Breast epithelium (tissue), 4 donors: ENCODE measurements at regions not wholly inside any gene's neighbourhood (a gene's known extent, or its start where the extent isn't known, plus 50 kb on each side); places are given as distances from the start of the nearest gene placed in this dataset.

ENCODE experiments used
- DNase-seq, 2 donors: peaks; one replicate each; pipeline ENCODE4 v3.0.0-alpha.2; 2019; ENCODE audit warnings: low spot score in 2 of 2
- H3K27ac ChIP-seq, 2 donors: fragments of 200-600 bp; sonication (generic) in 1 of 2; one replicate each; pipeline ENCODE4 v1.5.1; 2016 to 2019; ENCODE audit warnings: mild to moderate bottlenecking in 1 of 2
- H3K27me3 ChIP-seq, 2 donors: fragments of 200-600 bp; sonication (generic) in 1 of 2; one replicate each; pipeline versions ENCODE4 v1.5.1 to v1.6.0; 2017 to 2019; ENCODE audit warnings: control low read depth in 1 of 2, mild to moderate bottlenecking in 1 of 2
- H3K36me3 ChIP-seq: fragments of 200-600 bp; one replicate; pipeline ENCODE4 v1.5.1; 2019
- H3K4me1 ChIP-seq, 2 donors: fragments of 200-600 bp; sonication (generic); one replicate each; pipeline ENCODE4 v1.5.1; 2016 to 2019; ENCODE audit warnings: control low read depth in 1 of 2
- H3K4me3 ChIP-seq, 3 donors: fragments of 200-600 bp; sonication (generic); 1 replicate in 2 of 3; 2 replicates in 1 of 3; pipeline ENCODE4 v1.5.1; 2016 to 2019; ENCODE audit warnings: mild to moderate bottlenecking in 3 of 3, moderate library complexity in 2 of 3
- H3K9me3 ChIP-seq, 2 donors: fragments of 200-600 bp; sonication (generic) in 1 of 2; one replicate each; pipeline ENCODE4 v1.5.1; 2016 to 2019; ENCODE audit warnings: control low read depth in 1 of 2
- POLR2A ChIP-seq: fragments of 450-650 bp; IDR thresholded peaks from one replicate; pipeline ENCODE4 v1.6.1; 2016; ENCODE audit warnings: antibody characterized with exemption, mild to moderate bottlenecking, moderate library complexity
- POLR2AphosphoS5 ChIP-seq, 3 donors: sonication (generic); formaldehyde crosslinking; IDR thresholded peaks; one replicate each; pipeline ENCODE4 v1.6.1; 2017; ENCODE audit warnings: antibody characterized with exemption in 3 of 3
- intact Hi-C: fragments of 100-400 bp; cut with DNase I; formaldehyde crosslinking; loops from one replicate; pipeline ENCODE4 v1.15.1; 2023; ENCODE audit warnings: low total_unique reads
- TF ChIP-seq, protein P1 (sequence below), 3 donors: fragments of 450-650 bp; IDR thresholded peaks; one replicate each; pipeline ENCODE4 v1.5.1; 2016 to 2017; ENCODE audit warnings: antibody characterized with exemption in 3 of 3, mild to moderate bottlenecking in 3 of 3, moderate library complexity in 3 of 3

DNA sequence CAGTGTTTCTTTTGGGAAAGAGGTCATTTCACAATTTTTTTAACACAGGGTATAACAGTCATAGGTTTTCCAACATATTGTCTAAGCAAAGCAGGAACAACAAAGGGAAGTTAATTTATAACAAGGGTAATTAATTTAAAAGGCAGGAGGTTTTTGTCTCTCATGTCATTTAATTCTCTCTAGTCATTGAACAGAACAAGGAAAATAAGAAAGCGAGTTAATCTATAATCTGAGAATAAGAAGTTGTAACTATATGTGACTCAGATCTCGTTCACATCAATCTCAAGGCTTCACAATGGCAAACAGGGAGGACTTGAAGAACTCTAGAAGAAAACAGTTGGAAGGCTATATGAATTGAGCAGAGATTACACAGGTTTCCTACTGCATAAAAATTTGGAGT, 579.8 kb upstream of the CCDC54 start:
- TF ChIP-seq POLR2AphosphoS5 (IDR thresholded peaks at IDR 0.05) (no peak), POLR2A (no peak)
- TF ChIP-seq, protein P1, sequence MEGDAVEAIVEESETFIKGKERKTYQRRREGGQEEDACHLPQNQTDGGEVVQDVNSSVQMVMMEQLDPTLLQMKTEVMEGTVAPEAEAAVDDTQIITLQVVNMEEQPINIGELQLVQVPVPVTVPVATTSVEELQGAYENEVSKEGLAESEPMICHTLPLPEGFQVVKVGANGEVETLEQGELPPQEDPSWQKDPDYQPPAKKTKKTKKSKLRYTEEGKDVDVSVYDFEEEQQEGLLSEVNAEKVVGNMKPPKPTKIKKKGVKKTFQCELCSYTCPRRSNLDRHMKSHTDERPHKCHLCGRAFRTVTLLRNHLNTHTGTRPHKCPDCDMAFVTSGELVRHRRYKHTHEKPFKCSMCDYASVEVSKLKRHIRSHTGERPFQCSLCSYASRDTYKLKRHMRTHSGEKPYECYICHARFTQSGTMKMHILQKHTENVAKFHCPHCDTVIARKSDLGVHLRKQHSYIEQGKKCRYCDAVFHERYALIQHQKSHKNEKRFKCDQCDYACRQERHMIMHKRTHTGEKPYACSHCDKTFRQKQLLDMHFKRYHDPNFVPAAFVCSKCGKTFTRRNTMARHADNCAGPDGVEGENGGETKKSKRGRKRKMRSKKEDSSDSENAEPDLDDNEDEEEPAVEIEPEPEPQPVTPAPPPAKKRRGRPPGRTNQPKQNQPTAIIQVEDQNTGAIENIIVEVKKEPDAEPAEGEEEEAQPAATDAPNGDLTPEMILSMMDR (IDR thresholded peaks at IDR 0.05) = no peak
- H3K27me3 ChIP-seq = no peaks in the 10 kb centered on the region
- intact Hi-C loops = no loop called here

DNA sequence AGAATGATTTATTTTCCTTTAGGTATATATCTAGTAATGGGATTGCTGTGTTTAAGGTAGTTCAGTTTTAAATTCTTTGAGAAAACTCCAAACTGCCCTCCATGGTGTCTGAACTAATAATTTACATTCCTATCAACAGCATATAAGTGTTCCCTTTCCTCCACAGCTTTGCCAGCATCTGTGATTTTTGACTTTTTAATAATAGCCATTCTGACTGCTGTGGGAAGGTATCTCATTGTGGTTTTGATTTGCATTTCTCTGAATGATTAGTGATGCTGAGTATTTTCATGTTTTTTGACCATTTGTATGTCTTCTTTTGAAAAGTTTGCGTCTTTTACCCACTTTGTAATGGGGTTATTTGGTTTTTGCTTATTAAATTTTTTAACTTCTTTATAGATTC, 571.6 kb upstream of the CCDC54 start:
- no peaks in the 10 kb centered on the region for H3K9me3 ChIP-seq
- DNase-seq = no peak
- H3K4me3 ChIP-seq = no peak overlapping the region
- TF ChIP-seq, protein P1 (IDR thresholded peaks at IDR 0.05) = no peak
- TF ChIP-seq POLR2AphosphoS5 (IDR thresholded peaks at IDR 0.05) (no peak), POLR2A (no peak)
- no peaks in the 10 kb centered on the region for H3K4me1 ChIP-seq
- intact Hi-C loops = no loop called here
- H3K27me3 ChIP-seq = no peaks in the 10 kb centered on the region
- H3K36me3 ChIP-seq = no peaks in the 10 kb centered on the region
- H3K27ac ChIP-seq = no peak overlapping the region

More for the DNA sequence above, 579.8 kb upstream of the CCDC54 start:
- H3K27ac ChIP-seq = no peak overlapping the region
- no peaks in the 10 kb centered on the region for H3K4me1 ChIP-seq
- no peaks in the 10 kb centered on the region for H3K36me3 ChIP-seq
- no peaks in the 10 kb centered on the region for H3K9me3 ChIP-seq
- no peak overlapping the region for H3K4me3 ChIP-seq
- no peak for DNase-seq

DNA sequence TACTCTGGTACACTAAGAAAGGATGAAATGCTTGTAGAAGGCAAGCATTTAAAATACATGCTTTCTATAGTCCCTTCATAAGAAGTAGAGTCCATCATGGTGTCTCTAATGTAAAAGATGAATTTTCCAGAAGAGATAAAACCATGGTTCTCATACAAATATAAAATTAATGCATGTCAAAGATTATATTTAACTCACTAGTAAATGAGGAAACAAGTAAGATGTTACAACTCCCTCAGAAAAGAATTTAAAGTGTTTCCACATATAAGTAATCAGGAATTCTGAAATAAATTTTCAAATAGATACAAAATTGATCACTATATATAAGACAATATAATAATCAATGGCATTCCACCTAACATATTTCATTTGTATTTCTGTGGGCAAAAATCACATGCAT, 570.3 kb upstream of the CCDC54 start:
- TF ChIP-seq POLR2A (no peak), POLR2AphosphoS5 (IDR thresholded peaks at IDR 0.05) (no peak)
- TF ChIP-seq, protein P1 (IDR thresholded peaks at IDR 0.05) = no peak
- Histone ChIP-seq H3K36me3 (no peaks in the 10 kb centered on the region), H3K4me3 (no peak overlapping the region), H3K9me3 (no peaks in the 10 kb centered on the region), H3K4me1 (no peaks in the 10 kb centered on the region), H3K27ac (no peak overlapping the region), H3K27me3 (no peaks in the 10 kb centered on the region)
- intact Hi-C loops = no loop called here
- DNase-seq = no peak

DNA sequence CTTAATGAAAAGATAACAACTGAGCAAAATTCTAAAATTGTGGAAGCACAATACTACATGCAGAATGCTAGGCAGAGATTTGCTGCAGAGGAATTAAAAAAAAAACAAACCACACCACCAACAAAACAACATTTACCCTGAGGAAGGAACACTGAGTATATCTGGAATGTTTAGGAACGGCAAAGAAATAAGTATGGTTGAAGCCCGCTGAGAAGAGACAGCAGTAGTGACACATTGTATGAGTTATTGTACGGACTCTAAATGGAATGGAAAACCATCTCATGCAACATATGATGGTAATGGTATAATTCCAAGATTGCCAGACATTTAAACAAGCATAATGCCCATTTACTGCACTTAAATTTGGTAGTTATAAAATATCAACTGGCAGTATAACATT, 568.2 kb upstream of the CCDC54 start:
- TF ChIP-seq POLR2AphosphoS5 (IDR thresholded peaks at IDR 0.05) (no peak), POLR2A (no peak)
- TF ChIP-seq, protein P1 (IDR thresholded peaks at IDR 0.05) = no peak
- intact Hi-C loops = no loop called here
- H3K9me3 ChIP-seq = no peaks in the 10 kb centered on the region
- DNase-seq = no peak
- no peaks in the 10 kb centered on the region for H3K4me1 ChIP-seq
- no peaks in the 10 kb centered on the region for H3K36me3 ChIP-seq
- no peaks in the 10 kb centered on the region for H3K27me3 ChIP-seq
- no peak overlapping the region for H3K4me3 ChIP-seq
- no peak overlapping the region for H3K27ac ChIP-seq

DNA sequence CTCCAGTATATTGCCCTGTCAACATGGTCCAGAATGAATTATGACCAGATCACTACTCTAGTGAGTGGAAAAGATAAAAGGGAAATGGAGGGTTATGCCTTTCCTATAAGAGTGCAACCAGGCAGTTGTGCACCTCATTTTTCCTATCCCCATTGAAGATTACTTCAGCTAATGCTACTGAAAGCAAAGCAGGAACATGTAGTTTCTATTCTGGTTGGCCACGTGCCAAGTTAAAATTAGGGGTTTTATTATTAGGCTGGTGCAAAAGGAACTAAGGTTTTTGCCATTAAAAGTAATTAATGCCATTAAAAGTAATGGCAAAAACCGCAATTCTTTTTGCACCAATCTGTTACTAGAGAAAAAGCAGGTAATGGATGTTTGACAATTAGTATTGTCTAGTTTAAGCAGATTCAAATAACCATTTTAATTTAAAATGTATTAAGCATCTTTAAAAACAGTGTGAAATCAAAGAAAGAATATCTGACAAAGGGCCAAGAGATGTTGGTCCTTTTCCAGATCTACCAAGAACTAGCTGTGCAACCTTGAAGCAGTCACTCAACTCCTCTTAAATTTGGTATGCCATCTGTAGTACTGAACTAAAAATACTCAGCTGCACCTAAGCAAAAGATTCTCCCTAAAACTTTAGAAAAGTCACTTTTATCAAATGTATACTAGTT, 567.5 kb upstream of the CCDC54 start:
- no peak for DNase-seq
- Histone ChIP-seq H3K4me1 (no peaks in the 10 kb centered on the region), H3K27me3 (no peaks in the 10 kb centered on the region), H3K27ac (no peak overlapping the region), H3K9me3 (no peaks in the 10 kb centered on the region), H3K4me3 (no peak overlapping the region), H3K36me3 (no peaks in the 10 kb centered on the region)
- TF ChIP-seq POLR2AphosphoS5 (IDR thresholded peaks at IDR 0.05) = no peak
- TF ChIP-seq, protein P1 (IDR thresholded peaks at IDR 0.05) = no peak
- TF ChIP-seq POLR2A = no peak
- intact Hi-C loops = no loop called here
